T-cell (primary cell): ENCODE measurements at regions not wholly inside any gene's neighbourhood (a gene's known extent, or its start where the extent isn't known, plus 50 kb on each side); places are given as distances from the start of the nearest gene placed in this dataset.
"Not testable (repeated sequence)": the region's sequence is repeated elsewhere in the genome, so short reads cannot be mapped to it uniquely, and the experiment has no call there.

Source experiments
- ATAC-seq, 4 experiments: fragments of 200-7000 bp in 3 of 4; fragments of 150-1000 bp in 1 of 4; cut with Tn5 transposase; replicated peaks in 1 of 4; 1 replicate in 3 of 4; 2 replicates in 1 of 4; pipeline ENCODE4 v1.10.0; 2021; ENCODE audit warnings: moderate library complexity in 3 of 4, mild to moderate bottlenecking in 2 of 4, moderate number of reproducible peaks in 1 of 4
- CTCF ChIA-PET, 2 donors: fragments of 300-600 bp; sonication (Branson Sonifier 250); formaldehyde crosslinking; loops; one replicate each; lab custom pipeline; 2022; ENCODE audit warnings: antibody characterized with exemption in 2 of 2; lab: Charles Lee
- POLR2A ChIA-PET, 2 donors: fragments of 300-600 bp; sonication (Branson Sonifier 250); formaldehyde crosslinking; loops; one replicate each; lab custom pipeline; 2022; ENCODE audit warnings: antibody characterized with exemption in 2 of 2; lab: Charles Lee
- DNase-seq, 35 experiments: peaks; one replicate each; pipeline versions ENCODE4 v3.0.0 to v3.0.0-alpha.2; 2013 to 2023
- H3K27ac ChIP-seq: one replicate; pipeline ENCODE4 v1.5.1; 2013; ENCODE audit warnings: low read length
- H3K27me3 ChIP-seq, 2 experiments: replicated peaks in 1 of 2; 1 replicate in 1 of 2; 2 replicates in 1 of 2; pipeline versions ENCODE4 v1.6.1 to v1.7.0; 2013; ENCODE audit warnings: low read length in 1 of 2, mixed read lengths in 1 of 2; ENCODE audit not compliant: control insufficient read depth in 2 of 2, insufficient read depth in 2 of 2; ENCODE audit errors: extremely low read depth in 1 of 2
- H3K36me3 ChIP-seq, 2 donors: 1 replicate in 1 of 2; 2 replicates in 1 of 2; pipeline versions ENCODE4 v1.6.1 to v1.7.0; 2013; ENCODE audit warnings: low read length in 1 of 2; ENCODE audit not compliant: control insufficient read depth in 2 of 2, insufficient read depth in 1 of 2; ENCODE audit errors: extremely low read depth in 1 of 2
- H3K4me1 ChIP-seq, 2 experiments: 1 replicate in 1 of 2; 2 replicates in 1 of 2; pipeline versions ENCODE4 v1.6.1 to v1.7.0; 2013; ENCODE audit warnings: low read length in 2 of 2, mixed read lengths in 1 of 2; ENCODE audit not compliant: insufficient read depth in 2 of 2, control insufficient read depth in 1 of 2; ENCODE audit errors: extremely low read depth in 1 of 2
- H3K4me3 ChIP-seq, 2 donors: 1 replicate in 1 of 2; 2 replicates in 1 of 2; pipeline versions ENCODE4 v1.5.1 to v1.7.0; 2013; ENCODE audit warnings: mild to moderate bottlenecking in 2 of 2, low read length in 1 of 2, moderate library complexity in 1 of 2; ENCODE audit not compliant: control insufficient read depth in 1 of 2; ENCODE audit errors: extremely low read depth in 1 of 2
- H3K9me3 ChIP-seq: 2 replicates; pipeline ENCODE4 v1.7.0; 2013
- H3K27ac Mint-ChIP-seq, 2 donors: one replicate each; pipeline ENCODE4 v1.8.0; 2020 to 2021; ENCODE audit warnings: mild to moderate bottlenecking in 2 of 2, mixed read lengths in 2 of 2
- H3K27me3 Mint-ChIP-seq, 2 donors: one replicate each; pipeline ENCODE4 v1.8.0; 2021 to 2022; ENCODE audit warnings: mixed read lengths in 2 of 2
- H3K36me3 Mint-ChIP-seq: one replicate; pipeline ENCODE4 v1.8.0; 2021; ENCODE audit warnings: mixed read lengths
- H3K4me1 Mint-ChIP-seq, 3 donors: one replicate each; pipeline ENCODE4 v1.8.0; 2020 to 2022; ENCODE audit warnings: mixed read lengths in 3 of 3, mild to moderate bottlenecking in 1 of 3
- H3K4me3 Mint-ChIP-seq, 3 donors: one replicate each; pipeline ENCODE4 v1.8.0; 2020 to 2022; ENCODE audit warnings: mild to moderate bottlenecking in 3 of 3, mixed read lengths in 3 of 3, moderate library complexity in 3 of 3
- H3K9me3 Mint-ChIP-seq, 3 donors: one replicate each; pipeline ENCODE4 v1.8.0; 2020 to 2022; ENCODE audit warnings: mixed read lengths in 3 of 3
- WGBS: methylation state at CpG from one replicate; pipeline ENCODE4 v1.1.5; 2013; ENCODE audit warnings: missing lambda C conversion rate; ENCODE audit not compliant: insufficient coverage; 5-methylcytosine and 5-hydroxymethylcytosine counted together

- H3K9me3 ChIP-seq = no peaks in the 10 kb centered on the region
- Mint-ChIP-seq H3K4me1 (peaks cover 5 to 10% (median 7%) of the 10 kb centered on the region in 3 donors), H3K36me3 (no peaks in the 10 kb centered on the region), H3K9me3 (no peaks in the 10 kb centered on the region), H3K27ac (no peak overlapping the region), H3K4me3 (no peak overlapping the region), H3K27me3 (peaks cover 0 to 4% of the 10 kb centered on the region in 2 donors)
- H3K4me1 ChIP-seq = peaks cover 3 to 4% of the 10 kb centered on the region in 2 experiments
- peaks cover 0 to 3% of the 10 kb centered on the region in 2 experiments for H3K27me3 ChIP-seq
- CTCF ChIA-PET = no interaction called here
- POLR2A ChIA-PET = no interaction called here
- WGBS = no CpG with 5 or more reads among the region's 2 CpGs
- no peak for DNase-seq
- no peak overlapping the region for H3K4me3 ChIP-seq
- no peak for ATAC-seq
- no peaks in the 10 kb centered on the region for H3K36me3 ChIP-seq
- H3K27ac ChIP-seq = no peak overlapping the region
Measured at GRCh38 chr12:40172879-40173278, 51.9 kb upstream of the LRRK2 start.

- Mint-ChIP-seq H3K4me1 (peaks cover 5 to 10% (median 7%) of the 10 kb centered on the region in 3 donors), H3K27ac (no peak overlapping the region), H3K36me3 (no peaks in the 10 kb centered on the region), H3K27me3 (peaks cover 0 to 4% of the 10 kb centered on the region in 2 donors), H3K4me3 (no peak overlapping the region), H3K9me3 (no peaks in the 10 kb centered on the region)
- peaks cover 0 to 3% of the 10 kb centered on the region in 2 experiments for H3K27me3 ChIP-seq
- no peaks in the 10 kb centered on the region for H3K9me3 ChIP-seq
- H3K36me3 ChIP-seq = no peaks in the 10 kb centered on the region
- ATAC-seq (no peak), DNase-seq (no peak)
- ChIA-PET CTCF (no interaction called here), POLR2A (no interaction called here)
- peaks cover 3 to 4% of the 10 kb centered on the region in 2 experiments for H3K4me1 ChIP-seq
- H3K4me3 ChIP-seq = no peak overlapping the region
- no peak overlapping the region for H3K27ac ChIP-seq
- WGBS = no CpG with 5 or more reads among the region's 1 CpG
Measured at GRCh38 chr12:40171501-40171900, 53.3 kb upstream of the LRRK2 start.

- Mint-ChIP-seq H3K27me3 (peaks cover 0 to 4% of the 10 kb centered on the region in 2 donors), H3K36me3 (no peaks in the 10 kb centered on the region), H3K27ac (no peak overlapping the region), H3K4me1 (peaks cover 5 to 10% (median 7%) of the 10 kb centered on the region in 3 donors), H3K9me3 (no peaks in the 10 kb centered on the region), H3K4me3 (no peak overlapping the region)
- Histone ChIP-seq H3K36me3 (no peaks in the 10 kb centered on the region), H3K27ac (no peak overlapping the region), H3K27me3 (peaks cover 0 to 3% of the 10 kb centered on the region in 2 experiments), H3K4me1 (peaks cover 3 to 4% of the 10 kb centered on the region in 2 experiments), H3K9me3 (no peaks in the 10 kb centered on the region), H3K4me3 (no peak overlapping the region)
- ATAC-seq (no peak), DNase-seq (no peak)
- ChIA-PET POLR2A (no interaction called here), CTCF (interaction anchor here in 1 of 2 donors (0.7 kb wide), 1 partner anchor 265 kb away, joined by 3 read pairs; no protein-coding TSS in a partner anchor)
- no CpG with 5 or more reads among the region's 1 CpG for WGBS
Measured at GRCh38 chr12:40171066-40171465, 53.7 kb upstream of the LRRK2 start.

GRCh38 chr12:40170593-40170992 is 54.2 kb upstream of the LRRK2 start:
- POLR2A ChIA-PET = no interaction called here

GRCh38 chr12:40168868-40169267 is 55.9 kb upstream of the LRRK2 start:
- Histone ChIP-seq H3K9me3 (no peaks in the 10 kb centered on the region), H3K27ac (no peak overlapping the region), H3K36me3 (no peaks in the 10 kb centered on the region), H3K4me3 (no peak overlapping the region), H3K27me3 (peaks cover 0 to 3% of the 10 kb centered on the region in 2 experiments), H3K4me1 (peaks cover 3 to 4% of the 10 kb centered on the region in 2 experiments)
- POLR2A ChIA-PET = no interaction called here
- no CpG with 5 or more reads among the region's 2 CpGs for WGBS
- Mint-ChIP-seq H3K27me3 (peaks cover 0 to 4% of the 10 kb centered on the region in 2 donors), H3K27ac (no peak overlapping the region), H3K36me3 (no peaks in the 10 kb centered on the region), H3K4me1 (peaks cover 5 to 10% (median 7%) of the 10 kb centered on the region in 3 donors), H3K4me3 (peak overlapping the region in 1 of 3 donors; percentile 4), H3K9me3 (peaks cover 0 to 4% (median 0%) of the 10 kb centered on the region in 3 donors)
- CTCF ChIA-PET = interaction anchor here in 1 of 2 donors (0.7 kb wide), 1 partner anchor 568 kb away, joined by 3 read pairs; no protein-coding TSS in a partner anchor
- no peak for DNase-seq
- ATAC-seq = no peak

More at GRCh38 chr12:40170593-40170992, 54.2 kb upstream of the LRRK2 start:
- ATAC-seq (no peak), DNase-seq (no peak)
- Histone ChIP-seq H3K27me3 (peaks cover 0 to 3% of the 10 kb centered on the region in 2 experiments), H3K4me1 (peaks cover 3 to 4% of the 10 kb centered on the region in 2 experiments), H3K9me3 (no peaks in the 10 kb centered on the region), H3K27ac (no peak overlapping the region), H3K4me3 (no peak overlapping the region), H3K36me3 (no peaks in the 10 kb centered on the region)
- Mint-ChIP-seq H3K4me1 (peaks cover 5 to 10% (median 7%) of the 10 kb centered on the region in 3 donors), H3K27me3 (peaks cover 0 to 4% of the 10 kb centered on the region in 2 donors), H3K9me3 (no peaks in the 10 kb centered on the region), H3K4me3 (no peak overlapping the region), H3K36me3 (no peaks in the 10 kb centered on the region), H3K27ac (no peak overlapping the region)
- CTCF ChIA-PET = interaction anchor here in 1 of 2 donors (0.7 kb wide), 1 partner anchor 265 kb away, joined by 3 read pairs; no protein-coding TSS in a partner anchor
- 65% methylated on average over 4 of the region's 5 CpGs for WGBS

- H3K27me3 Mint-ChIP-seq, H3K36me3 ChIP-seq, H3K4me3 ChIP-seq, POLR2A ChIA-PET, ATAC-seq, DNase-seq, H3K4me3 Mint-ChIP-seq, H3K27me3 ChIP-seq, H3K36me3 Mint-ChIP-seq, H3K27ac Mint-ChIP-seq, H3K9me3 Mint-ChIP-seq, H3K4me1 ChIP-seq, H3K9me3 ChIP-seq, H3K27ac ChIP-seq: not testable (repeated sequence)
- 100% methylated on average over 1 of the region's 3 CpGs for WGBS
- CTCF ChIA-PET = interaction anchor here in 1 of 2 donors (0.7 kb wide), 1 partner anchor 567 kb away, joined by 3 read pairs; no protein-coding TSS in a partner anchor
- peaks cover 5 to 10% (median 7%) of the 10 kb centered on the region in 3 donors for H3K4me1 Mint-ChIP-seq
Measured at GRCh38 chr12:40168419-40168818, 56.4 kb upstream of the LRRK2 start.
